Naive thymus-derived CD4-positive, alpha-beta T cell (primary cell): ENCODE measurements at regions not wholly inside any gene's neighbourhood (a gene's known extent, or its start where the extent isn't known, plus 50 kb on each side); places are given as distances from the start of the nearest gene placed in this dataset.
A peak's percentile ranks its signal among the peaks of the same experiment; 100 is the strongest.

Source experiments
- ATAC-seq: fragments of 150-1000 bp; cut with Tn5 transposase; 2 replicates; pipeline ENCODE4 v1.10.0; 2021; ENCODE audit warnings: mild to moderate bottlenecking, moderate library complexity
- CTCF ChIA-PET: fragments of 350-600 bp; sonication (Branson Sonifier 250); formaldehyde crosslinking; loops from one replicate; lab custom pipeline; 2021; ENCODE audit warnings: antibody characterized with exemption; lab: Charles Lee
- POLR2A ChIA-PET: fragments of 350-600 bp; sonication (Branson Sonifier 250); formaldehyde crosslinking; loops from one replicate; lab custom pipeline; 2021; ENCODE audit warnings: antibody characterized with exemption, inconsistent platforms; lab: Charles Lee
- DNase-seq, 9 donors: peaks; one replicate each; pipeline versions ENCODE4 v3.0.0 to v3.0.0-alpha.2; 2020 to 2022; ENCODE audit warnings: mixed read lengths in 1 of 9
- H3K27ac ChIP-seq: one replicate; pipeline ENCODE4 v1.7.0; 2013; ENCODE audit warnings: mild to moderate bottlenecking, low read depth, low read length, moderate library complexity
- H3K27me3 ChIP-seq, 2 donors: one replicate each; pipeline ENCODE4 v1.7.0; 2013; ENCODE audit warnings: low read length in 2 of 2, mild to moderate bottlenecking in 2 of 2, moderate library complexity in 2 of 2; ENCODE audit not compliant: control insufficient read depth in 2 of 2, insufficient read depth in 2 of 2
- H3K36me3 ChIP-seq, 3 experiments: 1 replicate in 2 of 3; 2 replicates in 1 of 3; pipeline ENCODE4 v1.7.0; 2013; ENCODE audit warnings: low read length in 3 of 3, mild to moderate bottlenecking in 3 of 3, moderate library complexity in 1 of 3; ENCODE audit not compliant: insufficient read depth in 3 of 3, control insufficient read depth in 2 of 3
- H3K4me1 ChIP-seq, 2 donors: one replicate each; pipeline ENCODE4 v1.7.0; 2013; ENCODE audit warnings: low read length in 2 of 2, mild to moderate bottlenecking in 2 of 2, moderate library complexity in 1 of 2; ENCODE audit not compliant: control insufficient read depth in 2 of 2, insufficient read depth in 2 of 2
- H3K4me3 ChIP-seq: 2 replicates; pipeline ENCODE4 v1.7.0; 2013; ENCODE audit warnings: mild to moderate bottlenecking, low read length
- H3K9me3 ChIP-seq, 3 experiments: 1 replicate in 2 of 3; 2 replicates in 1 of 3; pipeline ENCODE4 v1.7.0; 2013; ENCODE audit warnings: low read length in 3 of 3; ENCODE audit not compliant: control insufficient read depth in 2 of 3
- H3K27ac Mint-ChIP-seq, 9 donors: one replicate each; pipeline ENCODE4 v1.8.0; 2020 to 2022; ENCODE audit warnings: mixed read lengths in 9 of 9, mild to moderate bottlenecking in 8 of 9, moderate library complexity in 5 of 9, inconsistent platforms in 2 of 9
- H3K27me3 Mint-ChIP-seq, 5 donors: one replicate each; pipeline ENCODE4 v1.8.0; 2021 to 2022; ENCODE audit warnings: mixed read lengths in 5 of 5, mild to moderate bottlenecking in 1 of 5
- H3K36me3 Mint-ChIP-seq, 5 donors: one replicate each; pipeline ENCODE4 v1.8.0; 2020 to 2022; ENCODE audit warnings: mixed read lengths in 5 of 5, mild to moderate bottlenecking in 3 of 5, inconsistent platforms in 1 of 5
- H3K4me1 Mint-ChIP-seq, 7 donors: one replicate each; pipeline ENCODE4 v1.8.0; 2020 to 2022; ENCODE audit warnings: mixed read lengths in 7 of 7, mild to moderate bottlenecking in 3 of 7, inconsistent platforms in 1 of 7
- H3K4me3 Mint-ChIP-seq, 10 donors: one replicate each; pipeline ENCODE4 v1.8.0; 2020 to 2022; ENCODE audit warnings: mild to moderate bottlenecking in 10 of 10, mixed read lengths in 10 of 10, moderate library complexity in 6 of 10, inconsistent platforms in 2 of 10
- H3K9me3 Mint-ChIP-seq, 11 donors: one replicate each; pipeline ENCODE4 v1.8.0; 2020 to 2022; ENCODE audit warnings: mixed read lengths in 11 of 11, mild to moderate bottlenecking in 4 of 11, inconsistent platforms in 1 of 11, moderate library complexity in 1 of 11
- intact Hi-C, 2 donors: fragments of 100-400 bp; cut with micrococcal nuclease; formaldehyde crosslinking; loops; one replicate each; pipeline ENCODE4 v1.15.1; 2023

GRCh38 chr22:49062155-49062801 is 765.4 kb downstream of the BRD1 start:
- ATAC-seq (no peak), DNase-seq (no peak)
- ChIA-PET POLR2A (no interaction called here), CTCF (no interaction called here)
- Histone ChIP-seq H3K36me3 (no peaks in the 10 kb centered on the region), H3K4me3 (no peak overlapping the region), H3K27ac (no peak overlapping the region), H3K4me1 (no peaks in the 10 kb centered on the region), H3K9me3 (no peaks in the 10 kb centered on the region), H3K27me3 (no peaks in the 10 kb centered on the region)
- no peaks in the 10 kb centered on the region for H3K9me3 Mint-ChIP-seq
- H3K36me3 Mint-ChIP-seq = no peaks in the 10 kb centered on the region
- intact Hi-C loops = no loop called here
- no peaks in the 10 kb centered on the region for H3K4me1 Mint-ChIP-seq
- peaks cover 9 to 41% (median 12%) of the 10 kb centered on the region in 5 donors for H3K27me3 Mint-ChIP-seq
- no peak overlapping the region for H3K4me3 Mint-ChIP-seq
- H3K27ac Mint-ChIP-seq = no peak overlapping the region

- Histone ChIP-seq H3K36me3 (no peaks in the 10 kb centered on the region), H3K27ac (no peak overlapping the region), H3K4me1 (no peaks in the 10 kb centered on the region), H3K4me3 (no peak overlapping the region), H3K27me3 (no peaks in the 10 kb centered on the region), H3K9me3 (no peaks in the 10 kb centered on the region)
- ChIA-PET POLR2A (no interaction called here), CTCF (no interaction called here)
- Mint-ChIP-seq H3K9me3 (no peaks in the 10 kb centered on the region), H3K27me3 (peaks cover 2 to 48% (median 16%) of the 10 kb centered on the region in 5 donors), H3K4me1 (no peaks in the 10 kb centered on the region), H3K27ac (no peak overlapping the region), H3K36me3 (no peaks in the 10 kb centered on the region), H3K4me3 (no peak overlapping the region)
- intact Hi-C loops = no loop called here
- no peak for ATAC-seq
- no peak for DNase-seq
These were observed 769.8 kb downstream of the BRD1 start for GRCh38 chr22:49057910-49058309.

- intact Hi-C loops = no loop called here
- POLR2A ChIA-PET = no interaction called here
These were observed 771.4 kb downstream of the BRD1 start for GRCh38 chr22:49056301-49056700.

GRCh38 chr22:49055406-49055805 is 772.3 kb downstream of the BRD1 start:
- no peaks in the 10 kb centered on the region for H3K27me3 ChIP-seq
- Mint-ChIP-seq H3K9me3 (no peaks in the 10 kb centered on the region), H3K4me1 (peaks cover 0 to 6% (median 0%) of the 10 kb centered on the region in 7 donors), H3K27me3 (peaks cover 0 to 30% (median 14%) of the 10 kb centered on the region in 5 donors), H3K27ac (no peak overlapping the region), H3K36me3 (no peaks in the 10 kb centered on the region), H3K4me3 (no peak overlapping the region)
- ATAC-seq (no peak), DNase-seq (no peak)
- intact Hi-C loops = no loop called here
- no peak overlapping the region for H3K4me3 ChIP-seq
- H3K9me3 ChIP-seq = no peaks in the 10 kb centered on the region
- no peaks in the 10 kb centered on the region for H3K36me3 ChIP-seq
- H3K4me1 ChIP-seq = no peaks in the 10 kb centered on the region
- no peak overlapping the region for H3K27ac ChIP-seq
- POLR2A ChIA-PET = no interaction called here
- CTCF ChIA-PET = no interaction called here

More at GRCh38 chr22:49056301-49056700, 771.4 kb downstream of the BRD1 start:
- H3K4me1 Mint-ChIP-seq = peaks cover 0 to 6% (median 0%) of the 10 kb centered on the region in 7 donors
- H3K36me3 Mint-ChIP-seq = no peaks in the 10 kb centered on the region
- Histone ChIP-seq H3K4me1 (no peaks in the 10 kb centered on the region), H3K4me3 (no peak overlapping the region), H3K36me3 (no peaks in the 10 kb centered on the region), H3K9me3 (no peaks in the 10 kb centered on the region), H3K27ac (no peak overlapping the region), H3K27me3 (no peaks in the 10 kb centered on the region)
- no peak for ATAC-seq
- DNase-seq = no peak
- no peaks in the 10 kb centered on the region for H3K9me3 Mint-ChIP-seq
- H3K4me3 Mint-ChIP-seq = no peak overlapping the region
- peaks cover 0 to 32% (median 14%) of the 10 kb centered on the region in 5 donors for H3K27me3 Mint-ChIP-seq
- CTCF ChIA-PET = no interaction called here
- H3K27ac Mint-ChIP-seq = no peak overlapping the region

- H3K9me3 ChIP-seq = no peaks in the 10 kb centered on the region
- H3K36me3 ChIP-seq = no peaks in the 10 kb centered on the region
- no peaks in the 10 kb centered on the region for H3K9me3 Mint-ChIP-seq
- H3K4me3 ChIP-seq = no peak overlapping the region
- DNase-seq = no peak
- peaks cover 0 to 18% (median 15%) of the 10 kb centered on the region in 5 donors for H3K27me3 Mint-ChIP-seq
- CTCF ChIA-PET = interaction anchor here (0.5 kb wide), 1 partner anchor 378 kb away, joined by 4 read pairs; no protein-coding TSS in a partner anchor
- POLR2A ChIA-PET = no interaction called here
- H3K27ac ChIP-seq = no peak overlapping the region
- H3K36me3 Mint-ChIP-seq = peaks cover 0 to 3% (median 0%) of the 10 kb centered on the region in 5 donors
- ATAC-seq = no peak
- H3K4me3 Mint-ChIP-seq = no peak overlapping the region
- no peak overlapping the region for H3K27ac Mint-ChIP-seq
- no peaks in the 10 kb centered on the region for H3K27me3 ChIP-seq
- H3K4me1 Mint-ChIP-seq = peaks cover 0 to 6% (median 0%) of the 10 kb centered on the region in 7 donors
- intact Hi-C loops = no loop called here
- no peaks in the 10 kb centered on the region for H3K4me1 ChIP-seq
These were observed 774.1 kb downstream of the BRD1 start for GRCh38 chr22:49053578-49053977.

GRCh38 chr22:49052560-49052959 is 775.1 kb downstream of the BRD1 start:
- Mint-ChIP-seq H3K4me3 (peak overlapping the region in 9 of 10 donors; percentile 74 to 92 (median 84)), H3K27ac (peak overlapping the region in 4 of 9 donors; percentile 28 to 62 (median 44)), H3K27me3 (peaks cover 0 to 18% (median 5%) of the 10 kb centered on the region in 5 donors), H3K36me3 (peaks cover 0 to 3% (median 0%) of the 10 kb centered on the region in 5 donors), H3K9me3 (no peaks in the 10 kb centered on the region), H3K4me1 (peaks cover 0 to 6% (median 0%) of the 10 kb centered on the region in 7 donors)
- Histone ChIP-seq H3K27me3 (no peaks in the 10 kb centered on the region), H3K36me3 (no peaks in the 10 kb centered on the region), H3K4me1 (no peaks in the 10 kb centered on the region), H3K27ac (no peak overlapping the region), H3K9me3 (no peaks in the 10 kb centered on the region), H3K4me3 (peak overlapping the region; percentile 39)
- ChIA-PET CTCF (no interaction called here), POLR2A (no interaction called here)
- DNase-seq (no peak), ATAC-seq (no peak)
- intact Hi-C loops = no loop called here

GRCh38 chr22:49052023-49052538 is 775.6 kb downstream of the BRD1 start:
- intact Hi-C loops = no loop called here
- peaks cover 0 to 20% (median 4%) of the 10 kb centered on the region in 5 donors for H3K27me3 Mint-ChIP-seq
- POLR2A ChIA-PET = no interaction called here
- H3K27ac Mint-ChIP-seq = peak overlapping the region in 7 of 9 donors; percentile 26 to 77 (median 58)
- no peaks in the 10 kb centered on the region for H3K9me3 Mint-ChIP-seq
- peak overlapping the region in 9 of 10 donors; percentile 74 to 92 (median 84) for H3K4me3 Mint-ChIP-seq
- Histone ChIP-seq H3K4me3 (peak overlapping the region; percentile 39), H3K4me1 (no peaks in the 10 kb centered on the region), H3K36me3 (no peaks in the 10 kb centered on the region), H3K27ac (no peak overlapping the region), H3K9me3 (no peaks in the 10 kb centered on the region), H3K27me3 (no peaks in the 10 kb centered on the region)
- CTCF ChIA-PET = no interaction called here
- peaks cover 0 to 6% (median 0%) of the 10 kb centered on the region in 7 donors for H3K4me1 Mint-ChIP-seq
- peaks cover 0 to 3% (median 0%) of the 10 kb centered on the region in 5 donors for H3K36me3 Mint-ChIP-seq
- DNase-seq = peak in 7 of 9 donors; percentile 21 to 57 (median 49)
- ATAC-seq = peak; percentile 78
